ENCODE measurements at regions not wholly inside any gene's neighbourhood (a gene's known extent, or its start where the extent isn't known, plus 50 kb on each side); places are given as distances from the start of the nearest gene placed in this dataset.

- Histone ChIP-seq H3K9me3 (ENCODE audit: control insufficient read depth, low read length) (no peaks in the 10 kb centered on the region), H3K4me2 (ENCODE audit: low read length) (no peak overlapping the region), H3K27me3 (ENCODE audit: control insufficient read depth, insufficient read depth, low read length) (no peaks in the 10 kb centered on the region), H3K36me3 (ENCODE audit: control insufficient read depth, insufficient read depth, low read length) (no peaks in the 10 kb centered on the region), H3K79me2 (no peaks in the 10 kb centered on the region), H3K4me1 (no peaks in the 10 kb centered on the region), H2AFZ (no peak overlapping the region), H3K27ac (no peak overlapping the region), H3K4me3 (ENCODE audit: low read depth, low read length) (no peak overlapping the region), H3K9ac (no peak overlapping the region)
- TF ChIP-seq CTCF (IDR thresholded peaks at IDR 0.05), result no peak
Observed at GRCh38 chr10:20350509-20350908, 534.3 kb downstream of the PLXDC2 start.

GRCh38 chr10:20343036-20343435, 526.8 kb downstream of the PLXDC2 start:
- Histone ChIP-seq H3K9ac (no peak overlapping the region), H3K79me2 (no peaks in the 10 kb centered on the region), H3K36me3 (ENCODE audit: control insufficient read depth, insufficient read depth, low read length) (no peaks in the 10 kb centered on the region), H3K4me1 (peaks cover 3% of the 10 kb centered on the region), H3K9me3 (ENCODE audit: control insufficient read depth, low read length) (no peaks in the 10 kb centered on the region), H3K4me3 (ENCODE audit: low read depth, low read length) (no peak overlapping the region), H3K27me3 (ENCODE audit: control insufficient read depth, insufficient read depth, low read length) (no peaks in the 10 kb centered on the region), H2AFZ (peak overlapping the region; percentile 19), H3K27ac (no peak overlapping the region), H3K4me2 (ENCODE audit: low read length) (no peak overlapping the region)
- TF ChIP-seq CTCF (IDR thresholded peaks at IDR 0.05), result no peak
